HepG2 (cell line): ENCODE measurements at regions not wholly inside any gene's neighbourhood (a gene's known extent, or its start where the extent isn't known, plus 50 kb on each side); places are given as distances from the start of the nearest gene placed in this dataset.

Source experiments
- ATAC-seq: fragments of 200-7000 bp; cut with Tn5 transposase; 3 replicates; pipeline ENCODE4 v1.9.1; 2020; ENCODE audit warnings: mild to moderate bottlenecking, moderate library complexity
- BruUV-seq: library from RNA; stranded (reverse); fragments of 400-500 nt; replicated peaks from 2 replicates; lab custom pipeline; 2021; lab: Mats Ljungman, UMichigan
- CTCF ChIA-PET: fragments of 300-600 bp; formaldehyde crosslinking; extraction: SDS; loops from one replicate; lab custom pipeline; 2021; ENCODE audit warnings: low total read pairs, inconsistent platforms, low intra/inter-chr PET ratio; lab: Yijun Ruan, JAX
- POLR2A ChIA-PET: fragments of 350-600 bp; sonication (Branson Sonifier 250); formaldehyde crosslinking; loops from one replicate; lab custom pipeline; 2020; ENCODE audit warnings: antibody characterized with exemption, inconsistent platforms; lab: Yijun Ruan, JAX
- DNase-seq: peaks from one replicate; pipeline ENCODE4 v3.0.0-alpha.2; 2015; ENCODE audit warnings: low spot score
- FAIRE-seq: peaks from 3 replicates; lab custom pipeline; 2011; peaks lifted over from hg19 to GRCh38; lab: Jason Lieb, UNC
- H2AFZ ChIP-seq: one replicate; pipeline ENCODE4 v1.6.1; 2011; ENCODE audit warnings: low read length, inconsistent platforms
- H3K27ac ChIP-seq: fragments of 300-600 bp; 3 replicates; pipeline ENCODE4 v1.8.0; 2011; ENCODE audit warnings: mixed run types, mild to moderate bottlenecking, mixed read lengths, low read length, inconsistent platforms; ENCODE audit not compliant: insufficient read depth; ENCODE audit errors: extremely low read length
- H3K27me3 ChIP-seq, 2 experiments: fragments of 200-600 bp in 1 of 2; 2 replicates in 1 of 2; 3 replicates in 1 of 2; pipeline versions ENCODE4 v1.6.0 to v1.8.0; 2011; ENCODE audit warnings: low read length in 2 of 2, mild to moderate bottlenecking in 2 of 2, moderate library complexity in 2 of 2, inconsistent platforms in 1 of 2; ENCODE audit not compliant: insufficient read depth in 2 of 2, control insufficient read depth in 1 of 2
- H3K36me3 ChIP-seq, 2 experiments: fragments of 200-600 bp in 1 of 2; replicated peaks in 1 of 2; 2 replicates in 1 of 2; 3 replicates in 1 of 2; pipeline versions ENCODE4 v1.5.1 to v1.8.0; 2011; ENCODE audit warnings: low read length in 2 of 2, inconsistent platforms in 1 of 2; ENCODE audit not compliant: insufficient read depth in 2 of 2, control insufficient read depth in 1 of 2
- H3K4me1 ChIP-seq: 2 replicates; pipeline ENCODE4 v1.5.1; 2012; ENCODE audit warnings: low read length, inconsistent platforms; ENCODE audit not compliant: insufficient read depth
- H3K4me2 ChIP-seq: 2 replicates; pipeline ENCODE4 v1.6.0; 2011; ENCODE audit warnings: low read depth, low read length, inconsistent platforms
- H3K4me3 ChIP-seq, 3 experiments: fragments of 200-600 bp in 1 of 3; sonication (generic), shearing (Covaris generic) in 1 of 3; replicated peaks in 1 of 3; 2 replicates each; pipeline ENCODE4 v1.5.1; 2011 to 2016; ENCODE audit warnings: low read length in 3 of 3, inconsistent platforms in 2 of 3, low read depth in 2 of 3, mild to moderate bottlenecking in 2 of 3, control low read depth in 1 of 3, mixed read lengths in 1 of 3; ENCODE audit not compliant: insufficient read depth in 1 of 3
- H3K79me2 ChIP-seq: one replicate; pipeline ENCODE4 v1.6.1; 2011; ENCODE audit warnings: low read length, inconsistent platforms; ENCODE audit not compliant: insufficient read depth
- H3K9ac ChIP-seq: 2 replicates; pipeline ENCODE4 v1.6.0; 2011; ENCODE audit warnings: mild to moderate bottlenecking, low read depth, low read length, inconsistent platforms; ENCODE audit not compliant: insufficient read depth
- H3K9me3 ChIP-seq: 2 replicates; pipeline ENCODE4 v1.5.1; 2012; ENCODE audit warnings: mild to moderate bottlenecking, low read length
- H4K20me1 ChIP-seq: 2 replicates; pipeline ENCODE4 v1.6.0; 2011; ENCODE audit warnings: inconsistent platforms, mild to moderate bottlenecking, low read length, moderate library complexity; ENCODE audit not compliant: insufficient read depth
- ARNT2 ChIP-seq: sonication (generic); formaldehyde crosslinking; IDR thresholded peaks from 2 replicates; pipeline ENCODE4 v1.8.0; 2022; ENCODE audit warnings: mild to moderate bottlenecking, low read depth, missing genetic modification reagents, moderate library complexity
- FOXA1 ChIP-seq, 2 experiments: fragments of 450-650 bp in 1 of 2; sonication (generic) in 1 of 2; formaldehyde crosslinking in 1 of 2; IDR thresholded peaks; 2 replicates each; pipeline versions ENCODE4 v1.4.0 to v1.6.1; 2016 to 2020; ENCODE audit warnings: missing genetic modification reagents in 1 of 2
- KLF13 ChIP-seq: sonication (generic); formaldehyde crosslinking; IDR thresholded peaks from 2 replicates; pipeline ENCODE4 v1.4.0; 2020; ENCODE audit warnings: mild to moderate bottlenecking, missing genetic modification reagents
- ZC3H4 ChIP-seq: sonication (generic); formaldehyde crosslinking; IDR thresholded peaks from 2 replicates; pipeline ENCODE4 v1.4.0; 2020; ENCODE audit warnings: missing genetic modification reagents, borderline replicate concordance
- ZNF510 ChIP-seq: sonication (generic); formaldehyde crosslinking; IDR thresholded peaks from 2 replicates; pipeline ENCODE4 v1.4.0; 2020; ENCODE audit warnings: low read depth, mild to moderate bottlenecking, missing genetic modification reagents
- ZNF724P ChIP-seq: sonication (generic); formaldehyde crosslinking; IDR thresholded peaks from 2 replicates; pipeline ENCODE4 v1.8.0; 2022; ENCODE audit warnings: missing genetic modification reagents, borderline replicate concordance
- WGBS: methylation state at CpG from one replicate; pipeline ENCODE4 v1.1.6; 2017; ENCODE audit warnings: low lambda C conversion rate; 5-methylcytosine and 5-hydroxymethylcytosine counted together
- in situ Hi-C: cut with HindIII; loops from 2 replicates; pipeline ENCODE4 v1.10.0; 2017; ENCODE audit warnings: low pct_unique_long_range_greater_than_20kb; ENCODE audit not compliant: extremely low pct_ligation_motif_present
- intact Hi-C: fragments of 100-400 bp; cut with micrococcal nuclease; formaldehyde crosslinking; loops from one replicate; pipeline ENCODE4 v1.10.0; 2022; ENCODE audit not compliant: unreplicated experiment
- TF ChIP-seq, protein P1 (sequence below): sonication (generic); formaldehyde crosslinking; IDR thresholded peaks from 2 replicates; pipeline ENCODE4 v1.8.0; 2022; ENCODE audit warnings: missing genetic modification reagents, low read depth, mild to moderate bottlenecking, borderline replicate concordance
- TF ChIP-seq, protein P2 (sequence below): sonication (generic); formaldehyde crosslinking; IDR thresholded peaks from 2 replicates; pipeline ENCODE4 v1.5.1; 2020; ENCODE audit warnings: missing genetic modification reagents, mild to moderate bottlenecking, borderline replicate concordance
- TF ChIP-seq, protein P3 (sequence below): sonication (generic); formaldehyde crosslinking; IDR thresholded peaks from 2 replicates; pipeline ENCODE4 v1.5.1; 2020; ENCODE audit warnings: mild to moderate bottlenecking, missing genetic modification reagents, moderate library complexity

DNA sequence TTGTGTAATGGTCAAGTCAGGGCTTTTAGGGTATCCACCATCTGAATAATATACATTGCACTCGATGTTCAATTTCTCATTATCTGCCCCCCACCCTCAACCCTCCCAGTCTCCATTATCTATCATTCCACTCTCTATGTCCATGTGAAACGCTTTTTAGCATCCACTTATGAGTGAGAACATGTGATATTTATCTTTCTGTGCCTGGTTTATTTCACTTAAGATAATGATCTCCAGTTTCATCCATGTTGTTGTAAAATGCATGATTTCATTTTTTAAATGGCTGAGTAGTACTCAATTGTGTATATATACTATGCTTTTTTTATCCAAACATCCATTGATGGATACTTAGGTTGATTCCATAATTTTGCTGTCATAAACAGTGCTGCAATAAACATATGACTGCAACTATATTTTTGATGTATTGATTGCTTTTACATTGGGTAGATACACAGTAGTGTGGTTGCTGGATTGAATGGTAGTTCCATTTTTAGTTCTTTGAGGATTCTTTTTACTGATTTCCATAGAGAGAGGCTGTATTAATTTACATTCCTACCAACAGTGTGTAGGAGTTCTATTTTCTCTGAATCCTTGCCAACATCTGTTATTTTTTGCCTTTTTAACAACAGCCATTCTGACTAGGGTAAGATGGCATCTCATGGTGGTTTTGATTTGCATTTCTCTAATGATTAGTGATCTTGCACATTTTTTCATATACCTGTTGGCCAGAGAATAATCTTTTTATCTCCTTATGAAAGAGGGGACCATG is 332.9 kb upstream of the TGFBR2 start:
- H3K36me3 ChIP-seq: no peaks in the 10 kb centered on the region
- DNase-seq (no peak), FAIRE-seq (no peak), ATAC-seq (no peak)
- no peaks in the 10 kb centered on the region for H4K20me1 ChIP-seq
- WGBS: 95% methylated on average over 2 of the region's 2 CpGs
- no peaks in the 10 kb centered on the region for H3K27me3 ChIP-seq
- no peak overlapping the region for H3K9ac ChIP-seq
- H2AFZ ChIP-seq: no peak overlapping the region
- no peak overlapping the region for H3K27ac ChIP-seq
- in situ Hi-C loops (no loop called here), intact Hi-C loops (no loop called here)
- no peak overlapping the region for H3K4me3 ChIP-seq
- H3K79me2 ChIP-seq: no peaks in the 10 kb centered on the region
- BruUV-seq: no TSS peak
- POLR2A ChIA-PET: no interaction called here
- no peak for TF ChIP-seq KLF13
- TF ChIP-seq, protein P1, sequence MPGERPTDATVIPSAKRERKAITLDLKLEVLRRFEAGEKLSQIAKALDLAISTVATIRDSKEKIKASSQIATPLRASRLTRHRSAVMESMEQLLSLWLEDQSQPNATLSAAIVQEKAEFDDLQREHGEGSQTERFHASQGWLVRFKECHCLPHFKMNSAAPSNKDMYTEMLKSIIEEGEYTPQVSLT: no peak
- TF ChIP-seq, protein P2, sequence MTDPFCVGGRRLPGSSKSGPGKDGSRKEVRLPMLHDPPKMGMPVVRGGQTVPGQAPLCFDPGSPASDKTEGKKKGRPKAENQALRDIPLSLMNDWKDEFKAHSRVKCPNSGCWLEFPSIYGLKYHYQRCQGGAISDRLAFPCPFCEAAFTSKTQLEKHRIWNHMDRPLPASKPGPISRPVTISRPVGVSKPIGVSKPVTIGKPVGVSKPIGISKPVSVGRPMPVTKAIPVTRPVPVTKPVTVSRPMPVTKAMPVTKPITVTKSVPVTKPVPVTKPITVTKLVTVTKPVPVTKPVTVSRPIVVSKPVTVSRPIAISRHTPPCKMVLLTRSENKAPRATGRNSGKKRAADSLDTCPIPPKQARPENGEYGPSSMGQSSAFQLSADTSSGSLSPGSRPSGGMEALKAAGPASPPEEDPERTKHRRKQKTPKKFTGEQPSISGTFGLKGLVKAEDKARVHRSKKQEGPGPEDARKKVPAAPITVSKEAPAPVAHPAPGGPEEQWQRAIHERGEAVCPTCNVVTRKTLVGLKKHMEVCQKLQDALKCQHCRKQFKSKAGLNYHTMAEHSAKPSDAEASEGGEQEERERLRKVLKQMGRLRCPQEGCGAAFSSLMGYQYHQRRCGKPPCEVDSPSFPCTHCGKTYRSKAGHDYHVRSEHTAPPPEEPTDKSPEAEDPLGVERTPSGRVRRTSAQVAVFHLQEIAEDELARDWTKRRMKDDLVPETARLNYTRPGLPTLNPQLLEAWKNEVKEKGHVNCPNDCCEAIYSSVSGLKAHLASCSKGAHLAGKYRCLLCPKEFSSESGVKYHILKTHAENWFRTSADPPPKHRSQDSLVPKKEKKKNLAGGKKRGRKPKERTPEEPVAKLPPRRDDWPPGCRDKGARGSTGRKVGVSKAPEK (CRISPR knock-in tag): no peak
- CTCF ChIA-PET: no interaction called here
- peaks cover 22% of the 10 kb centered on the region for H3K9me3 ChIP-seq
- H3K4me1 ChIP-seq: peaks cover 3% of the 10 kb centered on the region; the same call in 1 of the 2 replicates
- no peak overlapping the region for H3K4me2 ChIP-seq

DNA sequence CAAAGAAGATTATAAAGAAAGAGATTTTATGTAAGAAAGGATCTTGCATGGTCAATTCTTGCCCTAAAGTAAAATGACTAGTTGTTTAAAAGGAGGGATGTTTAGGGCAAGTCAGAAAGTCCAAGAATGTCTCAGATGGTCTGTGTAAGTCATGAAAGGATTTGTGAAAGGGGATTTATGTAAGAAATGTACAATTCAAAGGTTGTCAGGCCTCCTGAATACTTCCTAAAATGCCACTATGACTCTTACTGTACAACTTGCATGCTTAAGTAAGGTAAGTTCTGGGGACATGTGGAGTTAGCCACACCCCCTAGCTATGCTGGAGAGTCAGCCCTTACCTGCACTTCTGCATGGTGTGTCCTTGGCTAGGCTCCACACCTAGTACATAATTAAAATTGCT is 328.9 kb upstream of the TGFBR2 start:
- no peaks in the 10 kb centered on the region for H3K79me2 ChIP-seq
- DNase-seq (no peak), FAIRE-seq (no peak)

More for the DNA sequence above, 328.9 kb upstream of the TGFBR2 start:
- no peak overlapping the region for H3K27ac ChIP-seq
- in situ Hi-C loops (no loop called here), intact Hi-C loops (no loop called here)
- H3K4me1 ChIP-seq: no peaks in the 10 kb centered on the region
- TF ChIP-seq ZC3H4 (CRISPR knock-in tag): no peak
- no peak for TF ChIP-seq ZNF510 (CRISPR knock-in tag)
- TF ChIP-seq, protein P3, sequence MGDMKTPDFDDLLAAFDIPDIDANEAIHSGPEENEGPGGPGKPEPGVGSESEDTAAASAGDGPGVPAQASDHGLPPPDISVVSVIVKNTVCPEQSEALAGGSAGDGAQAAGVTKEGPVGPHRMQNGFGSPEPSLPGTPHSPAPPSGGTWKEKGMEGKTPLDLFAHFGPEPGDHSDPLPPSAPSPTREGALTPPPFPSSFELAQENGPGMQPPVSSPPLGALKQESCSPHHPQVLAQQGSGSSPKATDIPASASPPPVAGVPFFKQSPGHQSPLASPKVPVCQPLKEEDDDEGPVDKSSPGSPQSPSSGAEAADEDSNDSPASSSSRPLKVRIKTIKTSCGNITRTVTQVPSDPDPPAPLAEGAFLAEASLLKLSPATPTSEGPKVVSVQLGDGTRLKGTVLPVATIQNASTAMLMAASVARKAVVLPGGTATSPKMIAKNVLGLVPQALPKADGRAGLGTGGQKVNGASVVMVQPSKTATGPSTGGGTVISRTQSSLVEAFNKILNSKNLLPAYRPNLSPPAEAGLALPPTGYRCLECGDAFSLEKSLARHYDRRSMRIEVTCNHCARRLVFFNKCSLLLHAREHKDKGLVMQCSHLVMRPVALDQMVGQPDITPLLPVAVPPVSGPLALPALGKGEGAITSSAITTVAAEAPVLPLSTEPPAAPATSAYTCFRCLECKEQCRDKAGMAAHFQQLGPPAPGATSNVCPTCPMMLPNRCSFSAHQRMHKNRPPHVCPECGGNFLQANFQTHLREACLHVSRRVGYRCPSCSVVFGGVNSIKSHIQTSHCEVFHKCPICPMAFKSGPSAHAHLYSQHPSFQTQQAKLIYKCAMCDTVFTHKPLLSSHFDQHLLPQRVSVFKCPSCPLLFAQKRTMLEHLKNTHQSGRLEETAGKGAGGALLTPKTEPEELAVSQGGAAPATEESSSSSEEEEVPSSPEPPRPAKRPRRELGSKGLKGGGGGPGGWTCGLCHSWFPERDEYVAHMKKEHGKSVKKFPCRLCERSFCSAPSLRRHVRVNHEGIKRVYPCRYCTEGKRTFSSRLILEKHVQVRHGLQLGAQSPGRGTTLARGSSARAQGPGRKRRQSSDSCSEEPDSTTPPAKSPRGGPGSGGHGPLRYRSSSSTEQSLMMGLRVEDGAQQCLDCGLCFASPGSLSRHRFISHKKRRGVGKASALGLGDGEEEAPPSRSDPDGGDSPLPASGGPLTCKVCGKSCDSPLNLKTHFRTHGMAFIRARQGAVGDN (CRISPR knock-in tag): no peak
- TF ChIP-seq ZNF724P (CRISPR knock-in tag): peak; percentile 91
- no peak for TF ChIP-seq ARNT2 (CRISPR knock-in tag)
- no peak for TF ChIP-seq FOXA1 (IDR thresholded peaks at IDR 0.05)
- TF ChIP-seq FOXA1 (CRISPR knock-in tag; IDR thresholded peaks at IDR 0.05): no peak
- no peak overlapping the region for H3K4me3 ChIP-seq
- no peaks in the 10 kb centered on the region for H3K27me3 ChIP-seq
- H3K9ac ChIP-seq: no peak overlapping the region
- POLR2A ChIA-PET: no interaction called here
- H2AFZ ChIP-seq: no peak overlapping the region
- peaks cover 29% of the 10 kb centered on the region for H3K9me3 ChIP-seq
- no peaks in the 10 kb centered on the region for H3K36me3 ChIP-seq
- H4K20me1 ChIP-seq: no peaks in the 10 kb centered on the region
- no TSS peak for BruUV-seq
- no peak for ATAC-seq
- H3K4me2 ChIP-seq: no peak overlapping the region
- CTCF ChIA-PET: no interaction called here
